ENCODE measurements at regions not wholly inside any gene's neighbourhood (a gene's known extent, or its start where the extent isn't known, plus 50 kb on each side); places are given as distances from the start of the nearest gene placed in this dataset.
"Not testable (repeated sequence)": the region's sequence is repeated elsewhere in the genome, so short reads cannot be mapped to it uniquely, and the experiment has no call there.

- DNase-seq, result no peak
Measured at GRCh38 chr1:56095696-56096665, 483.4 kb downstream of the PLPP3 start.

GRCh38 chr1:56094168-56094567 lies 485.2 kb downstream of the PLPP3 start:
- no peak for DNase-seq

DNA sequence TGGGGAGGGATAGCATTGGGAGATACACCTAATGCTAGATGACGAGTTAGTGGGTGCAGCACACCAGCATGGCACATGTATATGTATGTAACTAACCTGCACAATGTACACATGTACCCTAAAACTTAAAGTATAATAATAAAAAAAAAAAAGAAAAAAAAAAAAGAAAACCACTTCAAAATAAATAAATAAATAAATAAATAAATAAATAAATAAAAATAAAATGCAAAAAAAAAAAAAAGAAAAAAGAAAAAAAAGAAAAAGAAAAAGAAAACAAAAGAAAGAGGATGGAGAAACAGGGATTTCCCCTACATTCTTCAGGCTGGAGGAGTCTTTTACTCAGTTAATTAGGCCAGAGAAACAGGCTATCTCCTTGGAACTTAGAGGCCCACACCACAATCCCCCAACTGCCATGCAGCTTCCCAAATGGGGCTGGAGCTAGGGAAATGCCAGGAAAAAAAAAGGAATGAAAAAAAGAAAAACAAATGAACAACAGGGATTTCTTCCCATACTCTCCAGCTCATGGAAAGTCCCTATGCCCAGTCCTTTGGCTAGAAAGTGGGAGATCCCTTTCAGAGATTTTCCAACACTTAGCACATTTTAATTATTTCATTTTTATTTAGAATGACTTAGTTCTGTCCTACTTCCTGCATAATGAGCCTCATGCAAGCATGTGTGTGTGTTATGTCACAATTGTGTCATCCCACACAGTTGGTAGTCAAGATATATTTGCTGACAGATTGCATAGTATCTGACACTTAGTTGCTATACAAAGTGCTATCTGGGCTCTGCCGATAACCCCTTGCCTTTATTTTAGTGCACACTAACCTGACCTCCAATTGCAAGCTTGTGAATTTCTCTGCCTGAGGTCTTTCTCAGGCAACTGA lies 486.4 kb downstream of the PLPP3 start:
- no peak for DNase-seq

- not testable (repeated sequence) for DNase-seq
Measured at GRCh38 chr1:56089826-56090225, 489.5 kb downstream of the PLPP3 start.

GRCh38 chr1:56084246-56084645 lies 495.1 kb downstream of the PLPP3 start:
- DNase-seq, result no peak

DNA sequence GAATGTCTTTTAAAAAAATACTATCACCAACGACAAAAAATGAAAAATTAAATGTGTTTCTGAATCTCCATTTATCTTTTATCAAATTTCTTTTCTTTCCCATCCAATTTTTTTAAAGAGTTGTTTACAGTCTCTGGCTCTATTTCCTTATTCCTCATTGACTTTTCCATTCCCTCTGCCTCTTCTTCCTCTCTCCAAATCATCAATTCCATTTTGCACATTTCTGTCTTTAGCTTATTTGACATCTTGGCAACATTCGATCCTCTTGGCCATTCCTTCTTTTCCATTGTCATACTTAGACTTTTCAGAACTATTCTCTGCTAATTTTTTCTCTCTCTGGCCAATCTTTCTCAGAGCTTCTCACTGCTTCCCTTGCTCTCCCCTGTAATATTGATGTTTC lies 497.6 kb downstream of the PLPP3 start:
- no peak for DNase-seq

DNA sequence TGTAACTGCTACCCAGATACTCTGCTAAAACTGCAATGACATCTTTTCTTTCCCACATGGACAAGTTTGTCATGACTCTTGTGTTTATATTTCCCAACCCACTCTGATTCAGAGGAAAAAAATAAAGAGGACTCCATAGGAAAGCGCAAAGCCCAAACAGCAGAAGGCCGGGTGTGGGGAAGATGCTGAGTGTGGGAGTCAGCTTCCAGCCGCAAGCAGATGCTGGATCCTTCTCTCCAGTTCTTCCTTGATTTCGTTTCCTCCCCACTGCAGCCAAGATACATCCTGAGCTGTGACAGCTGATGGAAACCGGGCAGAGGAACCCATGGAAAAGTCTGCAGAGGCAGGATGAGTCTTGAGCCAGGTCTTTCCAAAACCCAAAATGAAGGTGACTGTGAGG lies 498.2 kb downstream of the PLPP3 start:
- no peak for DNase-seq

DNA sequence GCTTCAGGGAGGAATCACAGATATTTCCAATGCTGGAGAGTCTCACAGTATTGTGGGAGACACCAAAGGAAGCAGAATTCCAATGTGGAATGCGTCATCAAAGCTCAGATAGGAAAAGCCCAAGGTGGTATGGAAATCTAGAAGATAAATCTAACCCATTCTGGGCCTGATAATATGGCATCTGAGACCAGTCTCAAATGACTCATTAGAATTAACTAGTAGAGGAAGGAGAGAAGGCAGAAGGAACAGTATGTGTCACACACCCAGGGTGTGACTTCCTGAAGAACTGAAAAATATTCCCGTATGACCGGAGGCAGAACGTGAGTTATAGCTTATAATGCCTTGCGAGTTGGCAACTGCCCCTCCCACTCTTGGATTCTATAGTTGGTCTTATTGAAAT lies 499.2 kb downstream of the PLPP3 start:
- DNase-seq, result no peak

DNA sequence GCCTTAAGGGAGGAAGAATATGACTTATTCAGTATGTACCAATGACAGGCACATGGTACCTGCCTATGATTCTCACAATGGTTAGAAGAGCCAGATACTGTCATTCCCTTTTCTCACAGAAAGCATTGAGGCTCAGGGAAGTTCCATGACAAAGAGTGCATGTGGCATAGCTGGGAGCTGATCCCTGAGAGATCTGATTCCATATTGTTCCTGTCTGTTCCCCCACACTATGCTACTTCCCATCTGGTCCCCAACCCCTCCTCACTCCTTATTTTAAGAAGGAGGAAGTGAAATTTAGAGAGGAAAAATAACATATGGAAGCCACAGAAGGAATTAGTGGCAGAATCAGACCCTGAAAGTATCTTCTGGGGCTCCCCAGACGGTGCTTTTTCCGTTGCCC lies 500.0 kb downstream of the PLPP3 start:
- no peak for DNase-seq

DNA sequence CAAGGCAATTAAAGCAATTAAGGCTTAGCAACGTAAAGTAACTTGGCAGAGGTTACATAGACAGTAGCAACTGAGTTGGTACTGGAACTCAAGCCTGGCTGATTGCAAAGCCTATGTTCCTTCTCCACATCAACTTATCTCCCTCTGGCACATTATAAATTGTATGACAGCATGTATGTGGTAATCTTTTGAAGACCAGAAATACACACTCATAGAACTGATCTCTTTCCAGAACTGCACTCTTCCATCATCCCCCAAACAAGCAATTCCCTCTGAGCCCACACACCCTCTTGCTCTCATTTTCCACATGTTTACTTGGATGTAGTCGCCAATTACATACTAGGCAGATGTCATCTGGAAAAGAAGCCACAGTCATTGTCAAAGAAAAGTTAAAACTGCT lies 502.2 kb downstream of the PLPP3 start:
- DNase-seq, result no peak

- no peak for DNase-seq
Measured at GRCh38 chr1:56074007-56074651, 505.2 kb downstream of the PLPP3 start.

DNA sequence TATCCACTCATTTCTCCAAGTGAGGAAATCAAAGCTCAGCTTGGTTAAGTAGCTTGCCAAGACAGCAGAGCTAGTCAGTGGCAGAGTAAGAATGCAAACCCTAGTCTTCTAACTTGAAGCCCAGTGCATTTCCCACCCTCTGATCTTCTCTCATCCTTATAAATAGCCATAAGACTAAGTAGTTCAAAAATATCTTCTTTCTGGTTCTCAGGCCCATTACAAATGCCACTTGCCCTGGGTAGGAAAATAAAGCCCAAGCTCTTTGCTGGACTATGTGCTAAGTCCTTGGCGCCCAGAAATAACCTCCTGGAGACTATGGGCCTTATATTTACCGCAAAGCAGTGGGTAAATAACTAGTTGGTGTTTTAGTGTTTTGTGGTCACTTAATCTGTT lies 505.8 kb downstream of the PLPP3 start:
- DNase-seq, result no peak

DNA sequence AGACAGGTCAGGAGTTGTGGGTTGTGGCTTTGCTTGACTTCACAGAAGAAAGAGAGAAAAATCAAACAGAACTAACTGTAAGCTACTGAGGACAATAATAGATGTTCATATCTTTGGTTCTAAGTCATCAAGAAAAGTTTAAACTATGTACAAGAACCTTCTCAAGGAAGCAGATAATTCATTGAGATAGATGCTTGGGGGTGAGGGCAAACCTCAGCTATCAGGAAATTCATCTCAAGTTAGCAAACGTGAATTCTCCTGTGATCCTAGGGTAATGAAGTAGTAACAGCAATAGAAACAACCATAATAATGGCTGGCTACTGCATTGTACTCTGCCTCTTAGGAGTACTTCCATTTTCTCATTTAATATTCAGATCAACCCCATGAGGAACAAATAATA lies 506.2 kb downstream of the PLPP3 start:
- DNase-seq, result no peak

- DNase-seq, result no peak
Measured at GRCh38 chr1:56072310-56072709, 507.1 kb downstream of the PLPP3 start.

DNA sequence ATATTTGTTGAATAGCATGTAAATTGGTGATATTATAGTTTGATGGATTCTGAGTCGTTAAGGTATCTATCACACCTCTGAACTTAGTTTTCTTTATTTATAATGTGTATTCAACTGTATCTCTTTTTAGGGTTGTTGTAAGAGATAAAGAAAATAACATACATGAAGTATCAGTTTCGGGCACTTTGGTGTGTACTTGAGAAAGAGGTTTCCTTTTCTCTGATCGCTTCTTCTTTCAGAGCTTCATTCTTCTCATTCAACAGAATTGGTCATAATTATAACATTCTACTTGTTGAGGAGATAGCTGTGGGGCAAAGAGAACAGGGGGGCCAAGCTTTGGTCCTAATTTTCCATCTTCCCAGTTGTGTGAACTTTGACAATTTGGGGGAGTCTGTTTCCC lies 508.0 kb downstream of the PLPP3 start:
- DNase-seq, result no peak

DNA sequence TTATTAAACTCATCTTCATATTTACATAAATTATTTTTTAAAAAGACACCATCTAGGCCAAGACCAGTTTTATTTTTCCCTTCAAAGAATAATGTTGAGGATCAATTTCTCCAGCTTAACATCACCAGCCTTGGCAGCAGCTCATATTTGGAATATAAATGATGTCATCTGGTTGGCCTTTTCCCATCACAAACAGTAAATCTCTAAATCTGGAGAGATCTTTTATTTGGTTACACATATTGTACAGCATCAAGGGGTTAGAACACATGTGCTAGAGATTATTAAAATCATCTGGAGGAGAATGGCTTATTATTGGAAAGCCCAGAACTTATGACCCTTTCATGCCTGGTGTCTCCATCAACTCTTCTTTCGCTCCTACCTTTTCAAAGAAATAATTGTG lies 508.8 kb downstream of the PLPP3 start:
- DNase-seq, result no peak

- DNase-seq, result no peak
Measured at GRCh38 chr1:56069824-56070223, 509.5 kb downstream of the PLPP3 start.

DNA sequence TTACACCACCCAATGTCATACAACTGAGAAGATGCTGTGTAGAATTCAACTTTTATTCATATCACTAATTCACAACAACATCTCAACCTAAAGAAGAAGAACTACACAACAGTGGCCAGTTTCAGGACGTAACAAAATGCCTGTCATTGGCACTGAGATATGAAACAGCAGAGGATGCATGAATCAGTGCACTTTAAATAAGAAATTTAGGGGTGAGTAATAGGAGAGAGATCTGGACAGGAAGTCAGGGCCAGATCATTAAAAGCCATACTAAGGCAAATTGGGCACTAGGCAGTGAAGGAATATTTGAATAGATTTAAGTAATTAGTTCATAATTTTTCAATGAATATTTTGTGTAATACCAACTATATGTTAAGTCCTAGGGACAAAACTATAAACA lies 510.5 kb downstream of the PLPP3 start:
- no peak for DNase-seq

DNA sequence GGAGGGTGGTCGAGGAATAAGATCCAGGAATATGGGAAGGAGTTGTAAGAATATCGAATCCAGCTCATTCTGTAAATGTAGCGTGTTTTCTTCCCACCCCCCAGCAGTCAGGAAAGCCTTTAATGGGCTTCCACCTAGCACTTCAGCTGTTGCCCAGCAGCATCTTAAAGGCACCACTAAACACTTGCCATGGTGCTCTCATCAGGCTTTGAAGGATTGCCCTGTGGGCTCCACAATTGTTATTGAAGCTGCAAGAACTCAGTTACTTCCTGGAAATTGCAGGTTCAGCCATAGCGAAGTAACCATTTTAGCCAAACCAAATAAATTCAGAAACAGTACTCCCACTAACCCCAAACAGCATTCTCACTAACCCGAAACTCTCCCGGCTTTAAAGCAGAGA lies 511.2 kb downstream of the PLPP3 start:
- no peak for DNase-seq

DNA sequence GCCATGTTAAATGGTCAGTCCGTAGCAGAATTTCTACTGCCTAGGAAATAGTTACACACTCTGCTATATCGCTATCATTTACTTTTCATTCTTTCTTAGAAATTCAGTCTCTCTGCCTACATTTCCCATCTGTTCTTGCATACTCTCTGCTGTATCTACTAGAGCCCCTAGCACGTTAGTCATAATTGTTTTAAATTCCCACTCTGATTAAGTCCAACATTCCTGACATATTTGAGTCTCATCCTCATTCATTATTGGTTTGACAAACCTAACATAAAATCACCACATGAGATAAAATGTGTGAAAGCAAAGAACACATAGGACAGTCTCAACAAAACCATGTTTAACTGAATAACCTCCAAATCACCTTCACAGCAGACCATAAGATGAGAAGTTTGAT lies 513.6 kb downstream of the PLPP3 start:
- no peak for DNase-seq

GRCh38 chr1:56064705-56065104 lies 514.7 kb downstream of the PLPP3 start:
- DNase-seq, result no peak

DNA sequence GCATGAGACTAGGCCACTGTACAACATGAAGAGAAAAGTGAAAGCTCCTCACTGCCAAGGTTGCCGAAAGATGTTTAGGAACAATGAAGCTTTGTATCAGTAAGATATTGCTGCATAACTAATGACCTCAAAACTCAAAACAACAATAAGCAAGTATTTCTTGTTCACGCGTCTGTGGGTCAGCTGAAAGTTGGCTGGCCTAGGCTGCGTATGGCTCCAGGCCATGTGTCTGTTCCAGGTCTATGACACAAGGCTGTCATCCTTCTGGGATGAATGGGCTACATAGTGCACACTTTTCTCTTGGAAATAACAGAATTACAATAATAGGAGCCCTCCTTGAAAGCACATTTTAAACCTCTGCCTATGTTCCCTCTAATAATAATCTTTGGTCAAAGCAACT lies 515.9 kb downstream of the PLPP3 start:
- DNase-seq, result no peak

GRCh38 chr1:56062625-56063024 lies 516.7 kb downstream of the PLPP3 start:
- DNase-seq, result no peak
